ENCODE measurements at regions not wholly inside any gene's neighbourhood (a gene's known extent, or its start where the extent isn't known, plus 50 kb on each side); places are given as distances from the start of the nearest gene placed in this dataset.

- Histone ChIP-seq H3K9me3 (replicated peaks; ENCODE audit: control insufficient read depth, insufficient read depth, low read depth, low read length) (no peaks in the 10 kb centered on the region), H3K27ac (ENCODE audit: extremely low read depth, low read depth, low read length) (no peak overlapping the region), H3K9ac (ENCODE audit: insufficient read depth in 1 of 2, low read depth in 2 of 2, low read length in 2 of 2) (no peak overlapping the region), H3K9me1 (ENCODE audit: control insufficient read depth, insufficient read depth, low read length) (no peaks in the 10 kb centered on the region), H2AFZ (ENCODE audit: low read depth, low read length) (no peak overlapping the region), H4K20me1 (replicated peaks; ENCODE audit: control insufficient read depth, insufficient read depth, low read length) (no peaks in the 10 kb centered on the region), H3K27me3 (ENCODE audit: control insufficient read depth in 2 of 2, insufficient read depth in 2 of 2, low read length in 2 of 2) (no peaks in the 10 kb centered on the region), H3K36me3 (ENCODE audit: control insufficient read depth, insufficient read depth, low read length) (no peaks in the 10 kb centered on the region), H3K4me2 (ENCODE audit: insufficient read depth, low read length) (no peak overlapping the region), H3K79me2 (ENCODE audit: control insufficient read depth, insufficient read depth, low read length) (no peaks in the 10 kb centered on the region), H3K4me1 (replicated peaks in 1 of 2; ENCODE audit: control insufficient read depth in 2 of 2, insufficient read depth in 2 of 2, low read length in 2 of 2) (no peaks in the 10 kb centered on the region), H3K4me3 (no peak overlapping the region)
- POLR2A ChIA-PET, result no interaction called here
- DNase-seq (ENCODE audit: extremely low read depth in 1 of 4, low spot score in 3 of 4) (no peak), FAIRE-seq (no peak), ATAC-seq (no peak)
- WGBS (ENCODE audit: insufficient coverage, low coverage, missing lambda C conversion rate), result 0% methylated on average over 2 of the region's 2 CpGs
- intact Hi-C loops (cut with micrococcal nuclease) (loop anchor here (10.0 kb wide), 1 partner anchor 883 kb away; no protein-coding TSS in a partner anchor), in situ Hi-C loops (cut with MboI) (no loop called here)
- no peak for TF ChIP-seq ARNT (IDR thresholded peaks at IDR 0.05)
- no TSS peak for BruUV-seq (replicated peaks)
- CTCF ChIA-PET (ENCODE audit: low intra/inter-chr PET ratio), result no interaction called here
These were observed 74.6 kb downstream of the AASDHPPT start for GRCh38 chr11:106152013-106152412.

DNA sequence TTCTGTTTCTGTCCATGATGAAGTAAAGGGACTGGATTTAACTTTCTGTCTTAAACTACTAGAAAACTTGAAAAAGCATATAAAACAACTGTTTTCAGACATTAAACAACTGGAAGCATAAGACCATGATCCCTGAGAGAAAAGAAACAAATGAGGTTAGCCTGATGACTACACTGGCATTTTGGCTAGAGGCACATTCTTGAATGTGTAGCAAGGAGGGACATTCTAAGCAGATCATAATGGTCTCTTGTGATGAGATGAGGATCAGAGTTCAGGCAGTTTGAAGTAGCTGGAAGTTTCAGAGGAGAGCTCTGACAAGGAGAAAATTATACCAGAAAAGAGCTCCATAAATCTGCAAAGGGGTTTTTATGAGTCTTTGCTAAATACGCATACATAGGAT, 75.4 kb downstream of the AASDHPPT start:
- DNase-seq (ENCODE audit: extremely low read depth in 1 of 4, low spot score in 3 of 4), result no peak
- H3K9me1 ChIP-seq (ENCODE audit: control insufficient read depth, insufficient read depth, low read length), result no peaks in the 10 kb centered on the region
- ATAC-seq, result no peak
- no peak overlapping the region for H3K4me2 ChIP-seq (ENCODE audit: insufficient read depth, low read length)
- no peak overlapping the region for H3K27ac ChIP-seq (ENCODE audit: extremely low read depth, low read depth, low read length)
- no peak for TF ChIP-seq PHB2 (IDR thresholded peaks at IDR 0.05; ENCODE audit: low read depth)
- TF ChIP-seq VEZF1 (CRISPR knock-in tag; IDR thresholded peaks at IDR 0.05), result no peak
- no peak for TF ChIP-seq SREBF2 (CRISPR knock-in tag; IDR thresholded peaks at IDR 0.05)
- TF ChIP-seq POLR3G (IDR thresholded peaks at IDR 0.05; ENCODE audit: extremely low read depth, insufficient read length, insufficient replicate concordance), result no peak
- TF ChIP-seq SMARCB1 (IDR thresholded peaks at IDR 0.05; ENCODE audit: insufficient read length, low read depth), result no peak
- no peak for TF ChIP-seq TAL1 (IDR thresholded peaks at IDR 0.05)
- TF ChIP-seq HDAC3 (IDR thresholded peaks at IDR 0.05; ENCODE audit: borderline replicate concordance, partially characterized antibody), result no peak
- no peak for TF ChIP-seq CEBPZ (IDR thresholded peaks at IDR 0.05; ENCODE audit: borderline replicate concordance, low read depth, low read length)
- H4K20me1 ChIP-seq (replicated peaks; ENCODE audit: control insufficient read depth, insufficient read depth, low read length), result no peaks in the 10 kb centered on the region
- intact Hi-C loops (cut with micrococcal nuclease), result loop anchor here (10.0 kb wide), 1 partner anchor 882 kb away; no protein-coding TSS in a partner anchor
- no peak overlapping the region for H2AFZ ChIP-seq (ENCODE audit: low read depth, low read length)
- H3K9ac ChIP-seq (ENCODE audit: insufficient read depth in 1 of 2, low read depth in 2 of 2, low read length in 2 of 2), result no peak overlapping the region
- no peaks in the 10 kb centered on the region for H3K36me3 ChIP-seq (ENCODE audit: control insufficient read depth, insufficient read depth, low read length)
- H3K4me1 ChIP-seq (replicated peaks in 1 of 2; ENCODE audit: control insufficient read depth in 2 of 2, insufficient read depth in 2 of 2, low read length in 2 of 2), result no peaks in the 10 kb centered on the region
- H3K79me2 ChIP-seq (ENCODE audit: control insufficient read depth, insufficient read depth, low read length), result no peaks in the 10 kb centered on the region
- CTCF ChIA-PET (ENCODE audit: low intra/inter-chr PET ratio), result no interaction called here
- 0% methylated on average over 1 of the region's 1 CpG for WGBS (ENCODE audit: insufficient coverage, low coverage, missing lambda C conversion rate)
- in situ Hi-C loops (cut with MboI), result no loop called here
- POLR2A ChIA-PET, result no interaction called here
- no TSS peak for BruUV-seq (replicated peaks)
- FAIRE-seq, result no peak
- no peaks in the 10 kb centered on the region for H3K27me3 ChIP-seq (ENCODE audit: control insufficient read depth in 2 of 2, insufficient read depth in 2 of 2, low read length in 2 of 2)
- H3K4me3 ChIP-seq, result no peak overlapping the region
- no peaks in the 10 kb centered on the region for H3K9me3 ChIP-seq (replicated peaks; ENCODE audit: control insufficient read depth, insufficient read depth, low read depth, low read length)

Measured in K562 (cell line).